ENCODE measurements at regions not wholly inside any gene's neighbourhood (a gene's known extent, or its start where the extent isn't known, plus 50 kb on each side); places are given as distances from the start of the nearest gene placed in this dataset.

- no peak for DNase-seq (ENCODE audit: low spot score)
These were observed 330.4 kb downstream of the SLC4A3 start for GRCh38 chr2:219957820-219958219.

- DNase-seq (ENCODE audit: low spot score) = no peak
These were observed 331.5 kb downstream of the SLC4A3 start for GRCh38 chr2:219958941-219959340.

GRCh38 chr2:219959471-219959870, 332.0 kb downstream of the SLC4A3 start:
- peak; percentile 6 for DNase-seq (ENCODE audit: low spot score)

- DNase-seq (ENCODE audit: low spot score) = no peak
These were observed 334.6 kb downstream of the SLC4A3 start for GRCh38 chr2:219961947-219962498.

GRCh38 chr2:219962801-219963200, 335.4 kb downstream of the SLC4A3 start:
- no peak for DNase-seq (ENCODE audit: low spot score)

- no peak for DNase-seq (ENCODE audit: low spot score)
These were observed 338.1 kb downstream of the SLC4A3 start for GRCh38 chr2:219965287-219966194.

- no peak for DNase-seq (ENCODE audit: low spot score)
These were observed 340.1 kb downstream of the SLC4A3 start for GRCh38 chr2:219967247-219968245.

- DNase-seq (ENCODE audit: low spot score) = no peak
These were observed 341.4 kb downstream of the SLC4A3 start for GRCh38 chr2:219968685-219969345.

GRCh38 chr2:219969508-219969907, 342.1 kb downstream of the SLC4A3 start:
- peak; percentile 64 for DNase-seq (ENCODE audit: low spot score)

- no peak for DNase-seq (ENCODE audit: low spot score)
These were observed 345.7 kb downstream of the SLC4A3 start for GRCh38 chr2:219973136-219973535.

GRCh38 chr2:219976871-219977270, 349.4 kb downstream of the SLC4A3 start:
- no peak for DNase-seq (ENCODE audit: low spot score)

GRCh38 chr2:219980638-219981037, 353.2 kb downstream of the SLC4A3 start:
- no peak for DNase-seq (ENCODE audit: low spot score)

GRCh38 chr2:219983836-219984235, 356.4 kb downstream of the SLC4A3 start:
- no peak for DNase-seq (ENCODE audit: low spot score)

- no peak for DNase-seq (ENCODE audit: low spot score)
These were observed 357.6 kb downstream of the SLC4A3 start for GRCh38 chr2:219985017-219985416.

- peak; percentile 72 for DNase-seq (ENCODE audit: low spot score)
These were observed 360.4 kb downstream of the SLC4A3 start for GRCh38 chr2:219987830-219988229.

GRCh38 chr2:219989744-219990143, 362.3 kb downstream of the SLC4A3 start:
- no peak for DNase-seq (ENCODE audit: low spot score)

- DNase-seq (ENCODE audit: low spot score) = no peak
These were observed 363.7 kb downstream of the SLC4A3 start for GRCh38 chr2:219991116-219991515.

- DNase-seq (ENCODE audit: low spot score) = no peak
These were observed 368.0 kb downstream of the SLC4A3 start for GRCh38 chr2:219995399-219995798.

GRCh38 chr2:219995991-219996765, 368.7 kb downstream of the SLC4A3 start:
- DNase-seq (ENCODE audit: low spot score) = no peak

GRCh38 chr2:219997341-219997851, 370.0 kb downstream of the SLC4A3 start:
- no peak for DNase-seq (ENCODE audit: low spot score)

- no peak for DNase-seq (ENCODE audit: low spot score)
These were observed 370.7 kb downstream of the SLC4A3 start for GRCh38 chr2:219998107-219998506.
